HFFc6 (cell line): ENCODE measurements at regions not wholly inside any gene's neighbourhood (a gene's known extent, or its start where the extent isn't known, plus 50 kb on each side); places are given as distances from the start of the nearest gene placed in this dataset.

Experiments used
- DNase-seq: peaks from one replicate; pipeline ENCODE4 v3.0.0-alpha.2; 2018
- H3K27ac Mint-ChIP-seq: 2 replicates; pipeline ENCODE4 v1.8.0; 2020; ENCODE audit warnings: mild to moderate bottlenecking, mixed read lengths
- H3K27me3 Mint-ChIP-seq: 2 replicates; pipeline ENCODE4 v1.8.0; 2021; ENCODE audit warnings: mild to moderate bottlenecking, moderate library complexity, mixed read lengths; ENCODE audit not compliant: insufficient read depth
- H3K36me3 Mint-ChIP-seq: 2 replicates; pipeline ENCODE4 v1.8.0; 2021; ENCODE audit warnings: low read depth, mixed read lengths
- H3K4me1 Mint-ChIP-seq: 2 replicates; pipeline ENCODE4 v1.8.0; 2020; ENCODE audit warnings: low read depth, mixed read lengths
- H3K4me3 Mint-ChIP-seq: 2 replicates; pipeline ENCODE4 v1.8.0; 2020; ENCODE audit warnings: mild to moderate bottlenecking, moderate library complexity, mixed read lengths
- H3K9me3 Mint-ChIP-seq: 2 replicates; pipeline ENCODE4 v1.8.0; 2020; ENCODE audit warnings: mild to moderate bottlenecking, mixed read lengths
- TF ChIP-seq, protein P1 (sequence below): fragments of 200-600 bp; sonication (generic); IDR thresholded peaks from 2 replicates; pipeline ENCODE4 v1.5.0; 2021; ENCODE audit warnings: antibody characterized with exemption, mild to moderate bottlenecking

GRCh38 chr2:129784486-129784885 lies 195.0 kb upstream of the RAB6C start:
- Mint-ChIP-seq H3K27ac (no peak overlapping the region), H3K36me3 (no peaks in the 10 kb centered on the region), H3K9me3 (peaks cover 21% of the 10 kb centered on the region), H3K4me3 (no peak overlapping the region), H3K27me3 (peaks cover 3% of the 10 kb centered on the region; the same call in 1 of the 2 replicates), H3K4me1 (no peaks in the 10 kb centered on the region)
- TF ChIP-seq, protein P1, sequence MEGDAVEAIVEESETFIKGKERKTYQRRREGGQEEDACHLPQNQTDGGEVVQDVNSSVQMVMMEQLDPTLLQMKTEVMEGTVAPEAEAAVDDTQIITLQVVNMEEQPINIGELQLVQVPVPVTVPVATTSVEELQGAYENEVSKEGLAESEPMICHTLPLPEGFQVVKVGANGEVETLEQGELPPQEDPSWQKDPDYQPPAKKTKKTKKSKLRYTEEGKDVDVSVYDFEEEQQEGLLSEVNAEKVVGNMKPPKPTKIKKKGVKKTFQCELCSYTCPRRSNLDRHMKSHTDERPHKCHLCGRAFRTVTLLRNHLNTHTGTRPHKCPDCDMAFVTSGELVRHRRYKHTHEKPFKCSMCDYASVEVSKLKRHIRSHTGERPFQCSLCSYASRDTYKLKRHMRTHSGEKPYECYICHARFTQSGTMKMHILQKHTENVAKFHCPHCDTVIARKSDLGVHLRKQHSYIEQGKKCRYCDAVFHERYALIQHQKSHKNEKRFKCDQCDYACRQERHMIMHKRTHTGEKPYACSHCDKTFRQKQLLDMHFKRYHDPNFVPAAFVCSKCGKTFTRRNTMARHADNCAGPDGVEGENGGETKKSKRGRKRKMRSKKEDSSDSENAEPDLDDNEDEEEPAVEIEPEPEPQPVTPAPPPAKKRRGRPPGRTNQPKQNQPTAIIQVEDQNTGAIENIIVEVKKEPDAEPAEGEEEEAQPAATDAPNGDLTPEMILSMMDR, result no peak
- no peak for DNase-seq

DNA sequence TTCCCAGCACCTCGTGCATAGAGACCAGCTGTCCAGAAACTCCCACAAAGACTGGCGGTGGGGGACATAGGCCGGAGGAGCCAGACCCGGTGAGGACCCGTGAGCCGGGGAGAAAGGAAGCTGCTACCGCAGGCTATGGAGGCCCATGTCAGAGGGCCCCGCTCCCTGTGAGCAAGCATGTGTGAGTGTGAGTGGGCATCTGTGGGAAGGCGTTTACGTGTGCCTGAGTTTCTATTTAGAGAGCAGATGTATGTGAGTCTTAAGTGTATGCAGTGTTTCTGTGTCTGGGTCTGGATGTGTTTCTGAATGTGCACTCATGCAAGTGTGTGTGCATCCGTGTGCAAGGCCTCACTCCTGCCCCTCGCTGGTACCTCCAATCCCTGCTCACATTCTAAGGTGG lies 187.8 kb upstream of the RAB6C start:
- no peak for DNase-seq
- peaks cover 2% of the 10 kb centered on the region for H3K27me3 Mint-ChIP-seq
- no peak overlapping the region for H3K27ac Mint-ChIP-seq
- no peaks in the 10 kb centered on the region; the same call in 1 of the 2 replicates for H3K36me3 Mint-ChIP-seq
- no peak overlapping the region for H3K4me3 Mint-ChIP-seq
- H3K9me3 Mint-ChIP-seq, result peaks cover 47% of the 10 kb centered on the region
- no peaks in the 10 kb centered on the region for H3K4me1 Mint-ChIP-seq
- TF ChIP-seq, protein P1, result no peak

DNA sequence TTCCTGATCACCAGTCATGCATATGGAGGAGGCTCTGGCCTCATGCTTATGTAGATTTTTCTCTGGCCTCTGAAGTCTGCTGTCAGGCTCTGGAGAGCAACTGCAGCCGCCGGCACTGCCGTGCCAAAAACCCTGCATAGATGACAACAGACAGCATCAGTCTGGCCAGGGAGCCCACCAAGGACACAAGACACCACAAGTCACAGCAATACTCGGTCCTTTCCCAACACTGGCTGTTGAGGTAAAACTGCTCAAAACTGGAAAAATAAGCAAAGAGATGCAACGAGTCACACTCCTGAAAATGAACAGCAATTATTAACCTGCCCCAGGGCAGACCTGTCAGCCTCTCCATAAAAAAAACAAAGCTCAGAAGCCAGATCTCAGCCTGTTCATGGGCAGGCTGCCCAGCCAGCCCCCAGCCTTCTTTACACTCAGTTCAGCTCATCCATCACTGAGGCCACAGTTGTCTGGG lies 186.0 kb upstream of the RAB6C start:
- Mint-ChIP-seq H3K36me3 (no peaks in the 10 kb centered on the region; the same call in 1 of the 2 replicates), H3K27me3 (peaks cover 2% of the 10 kb centered on the region), H3K9me3 (peaks cover 64% of the 10 kb centered on the region), H3K4me1 (no peaks in the 10 kb centered on the region), H3K4me3 (no peak overlapping the region), H3K27ac (no peak overlapping the region)
- TF ChIP-seq, protein P1, result no peak
- DNase-seq, result no peak

DNA sequence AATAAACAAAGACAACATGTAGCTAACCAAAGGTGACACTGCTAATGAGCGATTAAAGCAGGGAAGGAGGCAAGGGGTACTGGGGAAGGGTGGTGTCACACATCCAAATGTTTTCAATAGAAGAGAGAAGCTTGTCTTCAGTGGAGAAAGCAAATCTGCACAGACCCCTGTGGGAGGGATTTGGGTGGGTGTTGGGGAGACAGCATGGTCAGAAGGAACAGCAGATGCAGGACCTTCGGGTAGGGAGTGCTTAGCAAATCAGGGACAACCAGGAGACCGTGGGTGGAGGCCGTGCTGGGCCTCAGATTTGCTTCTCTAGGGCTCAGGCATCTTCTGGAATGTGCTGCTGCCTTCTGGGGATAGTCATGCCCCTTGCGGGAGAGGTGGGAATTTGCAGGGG lies 185.3 kb upstream of the RAB6C start:
- Mint-ChIP-seq H3K4me1 (no peaks in the 10 kb centered on the region), H3K27me3 (peaks cover 2% of the 10 kb centered on the region), H3K36me3 (no peaks in the 10 kb centered on the region; the same call in 1 of the 2 replicates), H3K27ac (no peak overlapping the region), H3K9me3 (peaks cover 66% of the 10 kb centered on the region), H3K4me3 (no peak overlapping the region)
- DNase-seq, result no peak
- TF ChIP-seq, protein P1, result no peak

- Mint-ChIP-seq H3K27ac (no peak overlapping the region), H3K9me3 (peaks cover 67% of the 10 kb centered on the region), H3K27me3 (peaks cover 2% of the 10 kb centered on the region), H3K4me1 (no peaks in the 10 kb centered on the region), H3K36me3 (no peaks in the 10 kb centered on the region; the same call in 1 of the 2 replicates), H3K4me3 (no peak overlapping the region)
- DNase-seq, result no peak
- TF ChIP-seq, protein P1, result no peak
Observed at GRCh38 chr2:129794540-129794939, 184.9 kb upstream of the RAB6C start.

DNA sequence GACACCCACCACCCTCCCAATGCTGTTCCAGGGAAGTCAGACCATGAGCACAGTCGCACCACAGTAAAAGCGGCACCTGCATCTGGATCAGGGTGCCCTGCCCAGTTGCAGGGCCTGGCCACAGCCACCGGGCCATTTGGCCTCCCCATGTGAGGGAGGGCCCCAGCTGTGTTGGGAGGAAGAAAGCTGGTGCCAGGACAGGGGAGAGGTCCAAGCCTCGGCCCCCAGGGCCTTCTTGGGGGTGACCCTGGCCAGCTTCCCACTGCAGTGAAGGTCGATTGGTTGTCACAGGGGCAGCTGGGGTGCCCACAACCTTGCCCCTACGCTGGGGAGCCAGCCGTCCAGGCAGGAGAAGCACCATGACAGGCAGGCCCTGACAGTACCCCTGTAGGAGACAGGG lies 183.2 kb upstream of the RAB6C start:
- Mint-ChIP-seq H3K4me1 (no peaks in the 10 kb centered on the region), H3K36me3 (no peaks in the 10 kb centered on the region; the same call in 1 of the 2 replicates), H3K27me3 (peaks cover 2% of the 10 kb centered on the region), H3K4me3 (no peak overlapping the region), H3K9me3 (peaks cover 70% of the 10 kb centered on the region), H3K27ac (no peak overlapping the region)
- TF ChIP-seq, protein P1, result no peak
- DNase-seq, result no peak
